Panc1 (cell line): ENCODE measurements at regions not wholly inside any gene's neighbourhood (a gene's known extent, or its start where the extent isn't known, plus 50 kb on each side); places are given as distances from the start of the nearest gene placed in this dataset.

Experiments used
- CTCF ChIP-seq: fragments of 450-650 bp; IDR thresholded peaks from 2 replicates; pipeline ENCODE4 v1.5.1; 2017; ENCODE audit warnings: mild to moderate bottlenecking
- POLR2AphosphoS5 ChIP-seq: IDR thresholded peaks from 2 replicates; pipeline ENCODE4 v1.6.1; 2012; ENCODE audit warnings: mild to moderate bottlenecking, low read depth, low read length, moderate library complexity
- REST ChIP-seq, 2 experiments: IDR thresholded peaks; 2 replicates each; pipeline ENCODE4 v1.6.1; 2011 to 2012; ENCODE audit warnings: low read depth in 2 of 2, control low read depth in 1 of 2, low read length in 1 of 2, mild to moderate bottlenecking in 1 of 2, moderate library complexity in 1 of 2; ENCODE audit not compliant: insufficient read depth in 1 of 2

- TF ChIP-seq POLR2AphosphoS5 (no peak), CTCF (no peak), REST (IDR thresholded peaks at IDR 0.05; ENCODE audit: insufficient read depth in 1 of 2, low read depth in 2 of 2, low read length in 1 of 2) (no peak)
Observed at GRCh38 chr13:64239372-64239771, 2823.7 kb upstream of the PCDH20 start.
